ENCODE measurements at regions not wholly inside any gene's neighbourhood (a gene's known extent, or its start where the extent isn't known, plus 50 kb on each side); places are given as distances from the start of the nearest gene placed in this dataset.

- no peaks in the 10 kb centered on the region for H3K9me3 ChIP-seq
- H3K36me3 ChIP-seq (ENCODE audit: low read depth), result no peaks in the 10 kb centered on the region
- no peak for ATAC-seq
- TF ChIP-seq CTCF (IDR thresholded peaks at IDR 0.05), result no peak
- intact Hi-C loops (cut with DNase I, micrococcal nuclease), result no loop called here
- no peak overlapping the region for H3K4me3 ChIP-seq
- DNase-seq, result no peak
- no peaks in the 10 kb centered on the region for H3K4me1 ChIP-seq (ENCODE audit: low read depth)
Measured at GRCh38 chr4:57412259-57413054, 302.3 kb upstream of the IGFBP7 start.

DNA sequence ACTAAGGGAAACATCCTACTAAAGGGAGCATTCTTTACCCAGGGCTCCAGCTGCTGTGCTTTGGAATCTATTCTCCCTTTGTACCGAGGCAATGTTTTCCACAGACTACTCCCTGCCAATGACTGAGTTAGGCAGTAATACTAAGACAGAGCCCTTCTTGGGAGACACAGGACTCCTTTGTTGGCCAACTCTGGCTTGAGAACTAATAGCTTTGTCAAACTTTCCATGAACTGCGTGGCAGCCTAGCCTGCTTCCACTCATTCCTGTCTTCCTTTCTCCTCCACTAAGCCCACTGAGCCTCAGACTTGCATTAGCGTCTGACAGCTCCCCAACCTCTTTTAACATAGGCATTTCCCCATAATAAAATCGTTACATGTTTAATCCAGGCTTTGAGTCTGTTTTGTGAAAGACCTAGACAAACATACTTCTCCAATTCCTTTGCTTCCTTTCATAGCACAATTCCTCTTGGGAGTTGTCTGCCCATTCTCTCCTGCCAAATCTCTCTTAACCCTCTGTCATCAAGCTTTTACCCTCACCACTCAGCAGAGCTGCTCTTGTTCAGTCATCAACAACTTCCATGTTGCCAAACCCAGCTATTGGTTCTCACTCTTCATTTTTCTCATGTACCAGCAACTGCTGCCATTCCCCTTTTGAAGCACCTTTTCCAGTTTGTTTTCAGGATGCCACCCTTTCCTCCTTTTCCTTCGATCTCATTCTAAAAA lies 300.3 kb upstream of the IGFBP7 start:
- Histone ChIP-seq H3K4me1 (ENCODE audit: low read depth) (no peaks in the 10 kb centered on the region), H3K9me3 (no peaks in the 10 kb centered on the region), H3K4me3 (no peak overlapping the region), H3K36me3 (ENCODE audit: low read depth) (no peaks in the 10 kb centered on the region)
- DNase-seq, result no peak
- TF ChIP-seq CTCF (IDR thresholded peaks at IDR 0.05), result no peak
- no peak for ATAC-seq
- intact Hi-C loops (cut with DNase I, micrococcal nuclease), result no loop called here

GRCh38 chr4:57405359-57405758 lies 295.2 kb upstream of the IGFBP7 start:
- intact Hi-C loops (cut with DNase I, micrococcal nuclease), result no loop called here
- no peaks in the 10 kb centered on the region for H3K4me1 ChIP-seq (ENCODE audit: low read depth)
- DNase-seq (no peak), ATAC-seq (no peak)
- no peaks in the 10 kb centered on the region for H3K36me3 ChIP-seq (ENCODE audit: low read depth)
- H3K9me3 ChIP-seq, result no peaks in the 10 kb centered on the region
- no peak for TF ChIP-seq CTCF (IDR thresholded peaks at IDR 0.05)
- no peak overlapping the region for H3K4me3 ChIP-seq

DNA sequence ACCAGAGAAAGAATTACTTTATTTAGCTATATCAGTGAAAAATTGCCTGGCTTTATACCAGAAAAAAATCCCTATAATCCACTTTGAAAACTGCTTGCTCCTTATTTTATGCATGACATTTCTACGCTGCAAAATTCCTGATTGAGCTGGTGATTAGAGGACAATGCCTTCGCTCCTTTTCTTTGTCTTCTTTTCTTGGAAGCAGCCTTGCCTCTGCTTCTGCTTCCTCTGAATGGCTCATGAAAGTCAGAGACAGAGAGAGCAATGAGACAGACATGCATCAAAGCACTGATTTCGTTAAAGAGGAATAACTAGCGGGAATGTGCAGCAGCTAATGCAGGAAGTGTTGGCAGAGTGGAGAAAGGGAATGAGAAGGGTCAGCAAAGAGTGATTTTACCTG lies 294.3 kb upstream of the IGFBP7 start:
- H3K4me1 ChIP-seq (ENCODE audit: low read depth), result no peaks in the 10 kb centered on the region
- intact Hi-C loops (cut with DNase I, micrococcal nuclease), result no loop called here
- no peak for ATAC-seq
- no peak for DNase-seq
- H3K9me3 ChIP-seq, result no peaks in the 10 kb centered on the region
- TF ChIP-seq CTCF (IDR thresholded peaks at IDR 0.05), result no peak
- no peak overlapping the region for H3K4me3 ChIP-seq
- H3K36me3 ChIP-seq (ENCODE audit: low read depth), result no peaks in the 10 kb centered on the region

GRCh38 chr4:57403591-57403990 lies 293.4 kb upstream of the IGFBP7 start:
- no peak for ATAC-seq
- no peak overlapping the region for H3K4me3 ChIP-seq
- no peaks in the 10 kb centered on the region for H3K36me3 ChIP-seq (ENCODE audit: low read depth)
- no peaks in the 10 kb centered on the region for H3K9me3 ChIP-seq
- TF ChIP-seq CTCF (IDR thresholded peaks at IDR 0.05), result no peak
- no peak for DNase-seq
- no peaks in the 10 kb centered on the region for H3K4me1 ChIP-seq (ENCODE audit: low read depth)
- intact Hi-C loops (cut with DNase I, micrococcal nuclease), result no loop called here

Measured in mucosa of descending colon (tissue), 3 donors.